SU-DHL-6 (cell line): ENCODE measurements at regions not wholly inside any gene's neighbourhood (a gene's known extent, or its start where the extent isn't known, plus 50 kb on each side); places are given as distances from the start of the nearest gene placed in this dataset.

Experiments used
- CTCF ChIP-seq: fragments of 200-600 bp; sonication (generic); IDR thresholded peaks from one replicate; pipeline ENCODE4 v1.5.1; 2017; ENCODE audit warnings: antibody characterized with exemption, mild to moderate bottlenecking, low read length, moderate library complexity; ENCODE audit not compliant: insufficient read depth, poor library complexity, severe bottlenecking
- EZH2phosphoT487 ChIP-seq: fragments of 200-600 bp; sonication (generic), shearing (Covaris generic); conservative IDR thresholded peaks from 2 replicates; pipeline ENCODE4 v1.6.1; 2018; ENCODE audit warnings: mild to moderate bottlenecking, antibody characterized with exemption, low read length, moderate library complexity, mixed read lengths

GRCh38 chr5:24135536-24135935 lies 509.2 kb downstream of the CDH10 start:
- no peak for TF ChIP-seq CTCF
- TF ChIP-seq EZH2phosphoT487: no peak
